ENCODE measurements at regions not wholly inside any gene's neighbourhood (a gene's known extent, or its start where the extent isn't known, plus 50 kb on each side); places are given as distances from the start of the nearest gene placed in this dataset.

- FAIRE-seq (no peak), DNase-seq (no peak)
- intact Hi-C loops (cut with DNase I): no loop called here
- Histone ChIP-seq H3K4me3 (ENCODE audit: low read length in 3 of 3) (no peak overlapping the region), H3K27ac (ENCODE audit: low read depth in 2 of 2, low read length in 2 of 2) (no peak overlapping the region), H3K27me3 (ENCODE audit: control insufficient read depth, insufficient read depth, low read length) (no peaks in the 10 kb centered on the region), H3K9ac (ENCODE audit: low read length in 3 of 3) (no peak overlapping the region), H3K4me1 (ENCODE audit: control insufficient read depth in 2 of 3, insufficient read depth in 2 of 3, low read depth in 1 of 3, low read length in 3 of 3) (no peaks in the 10 kb centered on the region), H3K36me3 (ENCODE audit: control insufficient read depth in 2 of 3, insufficient read depth in 3 of 3, low read length in 3 of 3) (no peaks in the 10 kb centered on the region), H3K9me3 (ENCODE audit: control insufficient read depth in 2 of 3, insufficient read depth in 1 of 3, low read length in 3 of 3) (peaks cover 0 to 2% (median 0%) of the 10 kb centered on the region in 3 donors)
- TF ChIP-seq, protein P1, sequence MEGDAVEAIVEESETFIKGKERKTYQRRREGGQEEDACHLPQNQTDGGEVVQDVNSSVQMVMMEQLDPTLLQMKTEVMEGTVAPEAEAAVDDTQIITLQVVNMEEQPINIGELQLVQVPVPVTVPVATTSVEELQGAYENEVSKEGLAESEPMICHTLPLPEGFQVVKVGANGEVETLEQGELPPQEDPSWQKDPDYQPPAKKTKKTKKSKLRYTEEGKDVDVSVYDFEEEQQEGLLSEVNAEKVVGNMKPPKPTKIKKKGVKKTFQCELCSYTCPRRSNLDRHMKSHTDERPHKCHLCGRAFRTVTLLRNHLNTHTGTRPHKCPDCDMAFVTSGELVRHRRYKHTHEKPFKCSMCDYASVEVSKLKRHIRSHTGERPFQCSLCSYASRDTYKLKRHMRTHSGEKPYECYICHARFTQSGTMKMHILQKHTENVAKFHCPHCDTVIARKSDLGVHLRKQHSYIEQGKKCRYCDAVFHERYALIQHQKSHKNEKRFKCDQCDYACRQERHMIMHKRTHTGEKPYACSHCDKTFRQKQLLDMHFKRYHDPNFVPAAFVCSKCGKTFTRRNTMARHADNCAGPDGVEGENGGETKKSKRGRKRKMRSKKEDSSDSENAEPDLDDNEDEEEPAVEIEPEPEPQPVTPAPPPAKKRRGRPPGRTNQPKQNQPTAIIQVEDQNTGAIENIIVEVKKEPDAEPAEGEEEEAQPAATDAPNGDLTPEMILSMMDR (IDR thresholded peaks at IDR 0.05; ENCODE audit: borderline replicate concordance, extremely low read depth, insufficient read depth): no peak
Observed at GRCh38 chr2:569681-570080, 107.5 kb downstream of the TMEM18 start.

DNA sequence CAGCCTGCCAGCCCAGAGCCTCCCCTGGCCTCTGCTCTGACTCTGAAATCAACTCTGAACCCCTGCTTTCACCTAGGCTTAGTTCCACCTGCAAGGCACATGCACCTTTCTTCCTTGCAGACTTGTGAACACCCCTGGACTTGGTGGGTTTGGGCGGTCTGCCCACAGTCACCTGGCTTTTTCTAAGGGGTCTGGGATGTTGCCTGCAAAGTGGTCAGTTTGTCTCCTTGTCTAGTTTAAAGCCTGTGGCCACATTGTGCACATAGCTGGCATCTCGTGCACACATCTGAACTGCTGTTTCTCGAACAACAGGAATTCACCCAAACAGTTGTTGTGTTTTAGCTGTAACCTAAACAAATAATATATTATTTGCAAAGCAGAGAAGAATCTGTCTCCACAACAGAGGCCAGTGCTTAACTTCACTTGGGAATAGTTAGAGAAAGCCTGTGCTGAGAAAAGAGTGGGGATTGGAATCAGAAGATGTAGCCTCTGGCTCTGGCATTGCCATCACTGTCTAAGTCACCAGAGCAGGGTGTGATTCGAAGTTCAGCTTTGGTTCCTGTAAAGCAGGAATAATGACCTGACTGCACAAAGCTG, 108.5 kb downstream of the TMEM18 start:
- Histone ChIP-seq H3K4me1 (ENCODE audit: control insufficient read depth in 2 of 3, insufficient read depth in 2 of 3, low read depth in 1 of 3, low read length in 3 of 3) (no peaks in the 10 kb centered on the region), H3K9me3 (ENCODE audit: control insufficient read depth in 2 of 3, insufficient read depth in 1 of 3, low read length in 3 of 3) (peaks cover 0 to 2% (median 0%) of the 10 kb centered on the region in 3 donors), H3K27me3 (ENCODE audit: control insufficient read depth, insufficient read depth, low read length) (no peaks in the 10 kb centered on the region), H3K9ac (ENCODE audit: low read length in 3 of 3) (no peak overlapping the region), H3K27ac (ENCODE audit: low read depth in 2 of 2, low read length in 2 of 2) (no peak overlapping the region), H3K4me3 (ENCODE audit: low read length in 3 of 3) (peak overlapping the region in 1 of 3 donors; percentile 10), H3K36me3 (ENCODE audit: control insufficient read depth in 2 of 3, insufficient read depth in 3 of 3, low read length in 3 of 3) (no peaks in the 10 kb centered on the region)
- TF ChIP-seq, protein P1 (IDR thresholded peaks at IDR 0.05; ENCODE audit: borderline replicate concordance, extremely low read depth, insufficient read depth): no peak
- no peak for DNase-seq
- intact Hi-C loops (cut with DNase I): no loop called here
- no peak for FAIRE-seq

DNA sequence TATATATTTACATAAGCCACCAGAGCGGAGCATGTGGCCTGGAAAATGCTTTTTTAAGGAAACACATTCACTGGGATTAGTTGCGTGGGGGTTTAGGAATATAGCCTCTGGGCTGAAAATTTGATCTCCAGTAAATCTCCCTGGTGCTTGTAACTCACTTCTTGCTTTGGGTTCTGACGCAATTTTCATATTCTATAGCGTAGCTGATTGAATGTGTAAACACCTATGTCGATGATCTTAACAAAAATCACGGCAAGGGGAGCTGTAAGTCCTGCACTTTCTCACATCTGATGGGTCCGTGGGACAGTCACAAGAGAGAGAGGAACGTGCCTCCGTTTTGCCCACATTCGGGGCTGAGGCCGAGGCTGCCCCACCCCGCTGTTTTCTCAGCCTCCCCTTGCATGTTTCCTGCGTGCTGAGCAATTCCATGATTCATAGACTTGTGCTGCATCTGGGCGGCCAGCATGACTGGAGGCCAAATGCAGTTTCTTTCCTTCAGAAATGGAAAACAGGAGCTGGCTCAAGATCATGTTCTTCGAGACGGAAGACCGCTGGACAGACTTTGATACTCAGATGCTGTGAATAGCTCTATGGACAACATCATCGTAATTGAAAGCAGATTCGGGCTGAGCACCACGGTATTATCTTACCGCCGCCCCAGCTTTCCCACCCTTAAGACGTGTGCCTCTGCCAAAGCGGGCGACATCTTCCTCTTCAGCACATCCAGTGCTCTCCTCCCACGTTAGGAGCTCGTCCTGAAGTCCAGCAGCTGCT, 109.2 kb downstream of the TMEM18 start:
- intact Hi-C loops (cut with DNase I): no loop called here
- H3K4me1 ChIP-seq (ENCODE audit: control insufficient read depth in 2 of 3, insufficient read depth in 2 of 3, low read depth in 1 of 3, low read length in 3 of 3): no peaks in the 10 kb centered on the region
- no peaks in the 10 kb centered on the region for H3K27me3 ChIP-seq (ENCODE audit: control insufficient read depth, insufficient read depth, low read length)
- H3K4me3 ChIP-seq (ENCODE audit: low read length in 3 of 3): peak overlapping the region in 1 of 3 donors; percentile 10
- no peak overlapping the region for H3K27ac ChIP-seq (ENCODE audit: low read depth in 2 of 2, low read length in 2 of 2)
- no peaks in the 10 kb centered on the region for H3K36me3 ChIP-seq (ENCODE audit: control insufficient read depth in 2 of 3, insufficient read depth in 3 of 3, low read length in 3 of 3)
- DNase-seq (peak in 1 of 5 donors; percentile 63), FAIRE-seq (no peak)
- H3K9me3 ChIP-seq (ENCODE audit: control insufficient read depth in 2 of 3, insufficient read depth in 1 of 3, low read length in 3 of 3): peaks cover 0 to 2% (median 0%) of the 10 kb centered on the region in 3 donors
- TF ChIP-seq, protein P1 (IDR thresholded peaks at IDR 0.05; ENCODE audit: borderline replicate concordance, extremely low read depth, insufficient read depth): no peak
- H3K9ac ChIP-seq (ENCODE audit: low read length in 3 of 3): no peak overlapping the region
